Osteocyte (in vitro differentiated cells): ENCODE measurements at regions not wholly inside any gene's neighbourhood (a gene's known extent, or its start where the extent isn't known, plus 50 kb on each side); places are given as distances from the start of the nearest gene placed in this dataset.

Experiments
- DNase-seq: peaks from one replicate; pipeline ENCODE4 v3.0.0; 2021; ENCODE audit warnings: mixed read lengths; ENCODE audit not compliant: unreplicated experiment; ENCODE audit errors: extremely low spot score
- H3K27ac Mint-ChIP-seq: one replicate; pipeline ENCODE4 v1.8.0; 2021; ENCODE audit warnings: mild to moderate bottlenecking, mixed read lengths; ENCODE audit not compliant: unreplicated experiment
- H3K27me3 Mint-ChIP-seq: one replicate; pipeline ENCODE4 v1.8.0; 2021; ENCODE audit warnings: mixed read lengths; ENCODE audit not compliant: unreplicated experiment
- H3K36me3 Mint-ChIP-seq: one replicate; pipeline ENCODE4 v1.8.0; 2021; ENCODE audit warnings: mixed read lengths; ENCODE audit not compliant: unreplicated experiment
- H3K4me1 Mint-ChIP-seq: one replicate; pipeline ENCODE4 v1.8.0; 2021; ENCODE audit warnings: mixed read lengths; ENCODE audit not compliant: unreplicated experiment
- H3K4me3 Mint-ChIP-seq: one replicate; pipeline ENCODE4 v1.8.0; 2021; ENCODE audit warnings: mild to moderate bottlenecking, moderate library complexity, mixed read lengths; ENCODE audit not compliant: unreplicated experiment
- H3K9me3 Mint-ChIP-seq: one replicate; pipeline ENCODE4 v1.8.0; 2021; ENCODE audit warnings: mixed read lengths; ENCODE audit not compliant: unreplicated experiment
- TF ChIP-seq, protein P1 (sequence below): fragments of 200-600 bp; sonication (generic); IDR thresholded peaks from 2 replicates; pipeline ENCODE4 v1.5.0; 2021; ENCODE audit warnings: antibody characterized with exemption, mild to moderate bottlenecking, moderate library complexity

DNA sequence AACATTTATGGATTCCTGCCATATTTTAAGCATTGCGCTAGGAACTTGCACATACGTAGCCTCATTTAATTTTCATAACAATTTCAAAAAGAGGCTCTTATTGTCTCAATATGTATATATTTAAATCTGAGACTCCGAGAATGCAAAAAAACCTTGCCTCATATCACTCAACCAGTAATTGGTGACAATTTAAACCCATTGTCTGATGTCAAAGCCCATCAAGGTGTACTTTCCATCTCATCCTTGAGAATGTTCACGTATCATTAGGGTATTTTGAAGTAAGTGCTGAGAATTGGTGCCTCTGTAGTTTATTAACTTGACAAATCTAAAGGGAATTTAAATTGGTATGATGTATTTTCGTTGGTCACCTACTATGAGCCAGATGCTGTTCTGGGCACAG, 136.5 kb downstream of the FAM76B start:
- Mint-ChIP-seq H3K9me3 (no peaks in the 10 kb centered on the region), H3K27me3 (peaks cover 4% of the 10 kb centered on the region), H3K4me1 (peaks cover 15% of the 10 kb centered on the region), H3K36me3 (no peaks in the 10 kb centered on the region), H3K27ac (no peak overlapping the region), H3K4me3 (no peak overlapping the region)
- DNase-seq, result no peak
- TF ChIP-seq, protein P1, sequence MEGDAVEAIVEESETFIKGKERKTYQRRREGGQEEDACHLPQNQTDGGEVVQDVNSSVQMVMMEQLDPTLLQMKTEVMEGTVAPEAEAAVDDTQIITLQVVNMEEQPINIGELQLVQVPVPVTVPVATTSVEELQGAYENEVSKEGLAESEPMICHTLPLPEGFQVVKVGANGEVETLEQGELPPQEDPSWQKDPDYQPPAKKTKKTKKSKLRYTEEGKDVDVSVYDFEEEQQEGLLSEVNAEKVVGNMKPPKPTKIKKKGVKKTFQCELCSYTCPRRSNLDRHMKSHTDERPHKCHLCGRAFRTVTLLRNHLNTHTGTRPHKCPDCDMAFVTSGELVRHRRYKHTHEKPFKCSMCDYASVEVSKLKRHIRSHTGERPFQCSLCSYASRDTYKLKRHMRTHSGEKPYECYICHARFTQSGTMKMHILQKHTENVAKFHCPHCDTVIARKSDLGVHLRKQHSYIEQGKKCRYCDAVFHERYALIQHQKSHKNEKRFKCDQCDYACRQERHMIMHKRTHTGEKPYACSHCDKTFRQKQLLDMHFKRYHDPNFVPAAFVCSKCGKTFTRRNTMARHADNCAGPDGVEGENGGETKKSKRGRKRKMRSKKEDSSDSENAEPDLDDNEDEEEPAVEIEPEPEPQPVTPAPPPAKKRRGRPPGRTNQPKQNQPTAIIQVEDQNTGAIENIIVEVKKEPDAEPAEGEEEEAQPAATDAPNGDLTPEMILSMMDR, result no peak

DNA sequence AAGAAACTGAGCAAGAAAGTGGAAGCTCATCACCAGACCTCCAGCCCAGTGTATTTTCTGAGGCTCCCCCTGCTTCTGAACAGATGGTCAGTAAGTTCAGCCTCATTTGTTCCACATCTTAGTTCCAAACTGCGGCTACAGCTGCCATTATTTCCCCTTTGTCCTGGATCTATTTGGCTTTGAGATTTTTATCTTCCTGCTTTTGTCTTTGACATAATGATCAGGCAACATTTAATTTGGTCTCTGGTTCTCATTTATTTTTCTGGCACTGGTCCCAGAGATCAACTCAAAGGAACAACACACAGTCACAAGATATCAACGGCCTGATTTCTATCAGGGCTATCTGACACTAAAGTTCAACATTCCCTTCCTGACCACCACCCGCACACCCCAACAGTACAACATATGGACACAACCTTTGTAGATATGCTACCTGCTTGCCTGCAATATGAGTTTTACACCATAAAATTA, 137.5 kb downstream of the FAM76B start:
- Mint-ChIP-seq H3K36me3 (no peaks in the 10 kb centered on the region), H3K4me1 (peaks cover 22% of the 10 kb centered on the region), H3K27me3 (peaks cover 4% of the 10 kb centered on the region), H3K9me3 (no peaks in the 10 kb centered on the region), H3K27ac (no peak overlapping the region), H3K4me3 (no peak overlapping the region)
- TF ChIP-seq, protein P1, result no peak
- no peak for DNase-seq

DNA sequence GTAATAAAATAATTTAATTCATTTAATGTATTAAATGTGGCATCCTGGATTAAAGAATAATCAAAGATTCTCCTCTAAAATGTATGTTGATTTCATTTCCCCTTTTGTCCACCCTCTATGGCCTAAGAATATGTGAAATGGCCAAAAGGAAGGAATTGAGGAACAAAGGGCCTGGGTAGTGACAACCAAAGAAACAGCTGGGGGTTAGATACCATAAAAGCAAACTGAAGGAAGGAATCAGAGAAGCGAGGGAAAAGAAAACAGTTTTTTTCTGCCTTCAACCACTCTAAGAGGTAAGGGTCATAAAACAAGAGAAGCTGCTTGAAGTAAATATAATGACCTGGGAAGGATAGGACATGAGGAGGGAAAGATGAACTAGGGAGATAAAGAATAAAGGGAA, 139.3 kb downstream of the FAM76B start:
- TF ChIP-seq, protein P1, result no peak
- Mint-ChIP-seq H3K4me1 (peaks cover 28% of the 10 kb centered on the region), H3K4me3 (no peak overlapping the region), H3K27me3 (peaks cover 2% of the 10 kb centered on the region), H3K27ac (peak overlapping the region; percentile 43), H3K9me3 (no peaks in the 10 kb centered on the region), H3K36me3 (no peaks in the 10 kb centered on the region)
- DNase-seq, result no peak

DNA sequence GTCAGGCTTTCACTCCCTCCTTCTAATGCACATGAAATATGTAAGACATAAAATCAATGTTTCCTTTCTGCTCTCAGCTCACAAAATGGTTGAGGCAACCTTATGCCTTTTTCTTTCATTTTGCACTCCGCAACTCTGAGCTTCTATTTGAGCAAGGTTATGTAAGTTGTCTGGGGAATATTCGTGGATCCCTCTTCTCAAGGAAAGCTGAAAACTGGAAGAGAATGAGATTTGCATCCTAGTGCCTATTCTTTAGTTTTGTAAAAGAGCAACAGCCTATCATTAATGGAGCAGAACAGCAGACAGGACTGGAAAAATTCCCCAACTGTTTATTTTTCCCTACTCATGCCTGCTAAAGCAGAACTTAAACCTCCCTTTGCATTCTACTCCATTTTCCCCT, 141.7 kb downstream of the FAM76B start:
- Mint-ChIP-seq H3K36me3 (no peaks in the 10 kb centered on the region), H3K9me3 (no peaks in the 10 kb centered on the region), H3K4me3 (no peak overlapping the region), H3K27me3 (peaks cover 2% of the 10 kb centered on the region), H3K27ac (peak overlapping the region; percentile 91), H3K4me1 (peaks cover 31% of the 10 kb centered on the region)
- TF ChIP-seq, protein P1, result no peak
- DNase-seq, result no peak

DNA sequence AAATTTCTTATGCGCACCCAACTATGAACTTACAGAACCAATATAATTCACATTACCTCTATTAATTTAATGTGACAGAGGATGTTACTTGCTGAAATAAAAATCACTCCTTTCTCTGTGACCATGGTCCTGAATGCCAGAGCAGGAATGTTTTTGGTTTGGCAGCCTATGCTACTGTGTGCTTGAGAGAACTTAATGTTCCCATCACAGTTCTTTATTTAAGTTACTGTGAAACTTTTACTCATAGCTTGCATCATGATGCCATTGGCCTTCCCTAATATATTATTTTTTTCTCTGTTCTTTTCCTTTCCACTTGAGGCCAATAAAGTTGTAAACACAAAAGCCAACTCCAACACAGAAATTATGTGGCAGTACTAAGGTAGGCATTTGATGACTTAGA, 142.2 kb downstream of the FAM76B start:
- no peak for DNase-seq
- Mint-ChIP-seq H3K9me3 (no peaks in the 10 kb centered on the region), H3K27me3 (peaks cover 2% of the 10 kb centered on the region), H3K36me3 (no peaks in the 10 kb centered on the region), H3K27ac (peak overlapping the region; percentile 91), H3K4me1 (peaks cover 31% of the 10 kb centered on the region), H3K4me3 (no peak overlapping the region)
- TF ChIP-seq, protein P1, result no peak
